ENCODE measurements at regions not wholly inside any gene's neighbourhood (a gene's known extent, or its start where the extent isn't known, plus 50 kb on each side); places are given as distances from the start of the nearest gene placed in this dataset.

GRCh38 chrX:39309018-39309635 lies 507.9 kb downstream of the MID1IP1 start:
- ATAC-seq (peak; percentile 88), DNase-seq (peak; percentile 66)
- H3K4me3 Mint-ChIP-seq: no peak overlapping the region
- peak overlapping the region; percentile 100 for H3K27ac Mint-ChIP-seq
- ChIA-PET CTCF (interaction anchor here (0.7 to 0.9 kb wide), 2 partner anchors 18 to 575 kb away, joined by 3 read pairs; no protein-coding TSS in a partner anchor), POLR2A (interaction anchor here (0.6 to 1.1 kb wide), 2 partner anchors 19 to 179 kb away, joined by 3 read pairs; no protein-coding TSS in a partner anchor)
- intact Hi-C loops (cut with micrococcal nuclease): no loop called here
- peaks cover 76% of the 10 kb centered on the region for H3K4me1 Mint-ChIP-seq (ENCODE audit: low read depth)
- no peak for TF ChIP-seq CTCF (IDR thresholded peaks at IDR 0.05)
- peaks cover 87% of the 10 kb centered on the region for H3K36me3 Mint-ChIP-seq (ENCODE audit: low read depth)
- H3K27me3 Mint-ChIP-seq: no peaks in the 10 kb centered on the region
- H3K9me3 Mint-ChIP-seq: peaks cover 9% of the 10 kb centered on the region

- H3K9me3 Mint-ChIP-seq: peaks cover 7% of the 10 kb centered on the region
- peak overlapping the region; percentile 59 for H3K4me3 Mint-ChIP-seq
- peaks cover 79% of the 10 kb centered on the region for H3K4me1 Mint-ChIP-seq (ENCODE audit: low read depth)
- intact Hi-C loops (cut with micrococcal nuclease): no loop called here
- peaks cover 84% of the 10 kb centered on the region for H3K36me3 Mint-ChIP-seq (ENCODE audit: low read depth)
- peak overlapping the region; percentile 100 for H3K27ac Mint-ChIP-seq
- H3K27me3 Mint-ChIP-seq: no peaks in the 10 kb centered on the region
- ChIA-PET CTCF (interaction anchor here (0.7 to 0.9 kb wide), 2 partner anchors 17 to 574 kb away, joined by 3 read pairs; no protein-coding TSS in a partner anchor), POLR2A (interaction anchor here (0.6 to 1.4 kb wide), 3 partner anchors 18 to 179 kb away, joined by 3 to 5 read pairs (median 3); no protein-coding TSS in a partner anchor)
- ATAC-seq (peak; percentile 72), DNase-seq (peak; percentile 70)
- no peak for TF ChIP-seq CTCF (IDR thresholded peaks at IDR 0.05)
Measured at GRCh38 chrX:39309721-39310152, 508.5 kb downstream of the MID1IP1 start.

GRCh38 chrX:39310891-39311290 lies 509.6 kb downstream of the MID1IP1 start:
- Mint-ChIP-seq H3K36me3 (ENCODE audit: low read depth) (peaks cover 82% of the 10 kb centered on the region), H3K4me3 (no peak overlapping the region), H3K4me1 (ENCODE audit: low read depth) (peaks cover 79% of the 10 kb centered on the region)

GRCh38 chrX:39311646-39312045 lies 510.4 kb downstream of the MID1IP1 start:
- DNase-seq: no peak
- H3K27ac Mint-ChIP-seq: peak overlapping the region; percentile 100
- TF ChIP-seq CTCF (IDR thresholded peaks at IDR 0.05): no peak
- peaks cover 10% of the 10 kb centered on the region for H3K9me3 Mint-ChIP-seq
- peaks cover 79% of the 10 kb centered on the region for H3K36me3 Mint-ChIP-seq (ENCODE audit: low read depth)
- H3K4me3 Mint-ChIP-seq: no peak overlapping the region
- CTCF ChIA-PET: no interaction called here
- POLR2A ChIA-PET: no interaction called here
- H3K4me1 Mint-ChIP-seq (ENCODE audit: low read depth): peaks cover 77% of the 10 kb centered on the region
- no peak for ATAC-seq
- intact Hi-C loops (cut with micrococcal nuclease): no loop called here
- H3K27me3 Mint-ChIP-seq: no peaks in the 10 kb centered on the region

More at GRCh38 chrX:39310891-39311290, 509.6 kb downstream of the MID1IP1 start:
- peaks cover 6% of the 10 kb centered on the region for H3K9me3 Mint-ChIP-seq
- POLR2A ChIA-PET: interaction anchor here (0.9 to 1.4 kb wide), 2 partner anchors 10 to 16 kb away, joined by 4 to 5 read pairs; no protein-coding TSS in a partner anchor
- no peaks in the 10 kb centered on the region for H3K27me3 Mint-ChIP-seq
- CTCF ChIA-PET: no interaction called here
- ATAC-seq (no peak), DNase-seq (no peak)
- peak overlapping the region; percentile 100 for H3K27ac Mint-ChIP-seq
- no peak for TF ChIP-seq CTCF (IDR thresholded peaks at IDR 0.05)
- intact Hi-C loops (cut with micrococcal nuclease): no loop called here

GRCh38 chrX:39313146-39313545 lies 511.9 kb downstream of the MID1IP1 start:
- Mint-ChIP-seq H3K9me3 (peaks cover 7% of the 10 kb centered on the region), H3K4me3 (no peak overlapping the region), H3K36me3 (ENCODE audit: low read depth) (peaks cover 71% of the 10 kb centered on the region), H3K27me3 (no peaks in the 10 kb centered on the region), H3K4me1 (ENCODE audit: low read depth) (peaks cover 74% of the 10 kb centered on the region), H3K27ac (peak overlapping the region; percentile 75)
- CTCF ChIA-PET: no interaction called here
- POLR2A ChIA-PET: interaction anchor here (1.3 kb wide), 1 partner anchor 14 kb away, joined by 7 read pairs; no protein-coding TSS in a partner anchor
- ATAC-seq: no peak
- no peak for DNase-seq
- TF ChIP-seq CTCF (IDR thresholded peaks at IDR 0.05): no peak
- intact Hi-C loops (cut with micrococcal nuclease): no loop called here
